Cardiac muscle cell (in vitro differentiated cells and primary cell): ENCODE measurements at regions not wholly inside any gene's neighbourhood (a gene's known extent, or its start where the extent isn't known, plus 50 kb on each side); places are given as distances from the start of the nearest gene placed in this dataset.

Experiments
- DNase-seq, 2 donors: peaks; one replicate each; pipeline versions ENCODE4 v3.0.0 to v3.0.0-alpha.2; 2010 to 2017; ENCODE audit warnings: low read depth in 1 of 2, low spot score in 1 of 2
- H3K27ac ChIP-seq: fragments of 200-600 bp; sonication (generic); 2 replicates; pipeline ENCODE4 v1.5.1; 2016
- H3K27me3 ChIP-seq: fragments of 200-600 bp; sonication (generic); 2 replicates; pipeline ENCODE4 v1.6.0; 2016; ENCODE audit warnings: control low read depth
- H3K36me3 ChIP-seq: fragments of 200-600 bp; sonication (generic); 2 replicates; pipeline ENCODE4 v1.5.1; 2016; ENCODE audit warnings: control low read depth
- H3K4me1 ChIP-seq: fragments of 200-600 bp; sonication (generic); 2 replicates; pipeline ENCODE4 v1.8.1; 2017; ENCODE audit warnings: low read depth, mild to moderate bottlenecking, mixed run types
- H3K4me3 ChIP-seq: fragments of 200-600 bp; sonication (generic); 2 replicates; pipeline ENCODE4 v1.5.1; 2016; ENCODE audit warnings: mild to moderate bottlenecking
- H3K9me3 ChIP-seq: fragments of 200-600 bp; sonication (generic); 2 replicates; pipeline ENCODE4 v1.5.1; 2017; ENCODE audit warnings: low read depth, mild to moderate bottlenecking, control low read depth
- CTCF ChIP-seq: IDR thresholded peaks from 2 replicates; pipeline ENCODE4 v1.5.1; 2012; ENCODE audit warnings: low read depth, mild to moderate bottlenecking, low read length

- Histone ChIP-seq H3K4me3 (no peak overlapping the region), H3K9me3 (no peaks in the 10 kb centered on the region), H3K4me1 (no peaks in the 10 kb centered on the region), H3K27ac (no peak overlapping the region), H3K27me3 (no peaks in the 10 kb centered on the region), H3K36me3 (no peaks in the 10 kb centered on the region)
- no peak for DNase-seq
- TF ChIP-seq CTCF: no peak
These were observed 144.4 kb downstream of the HAPSTR1 start for GRCh38 chr16:9235867-9236266.

GRCh38 chr16:9236319-9236718 lies 144.9 kb downstream of the HAPSTR1 start:
- H3K36me3 ChIP-seq: no peaks in the 10 kb centered on the region
- TF ChIP-seq CTCF: no peak
- H3K27ac ChIP-seq: no peak overlapping the region

GRCh38 chr16:9238346-9238745 lies 146.9 kb downstream of the HAPSTR1 start:
- no peaks in the 10 kb centered on the region for H3K36me3 ChIP-seq
- no peaks in the 10 kb centered on the region for H3K4me1 ChIP-seq
- no peak for DNase-seq
- no peak for TF ChIP-seq CTCF
- no peak overlapping the region for H3K4me3 ChIP-seq
- H3K27ac ChIP-seq: no peak overlapping the region
- no peaks in the 10 kb centered on the region for H3K27me3 ChIP-seq
- no peaks in the 10 kb centered on the region for H3K9me3 ChIP-seq

More at GRCh38 chr16:9236319-9236718, 144.9 kb downstream of the HAPSTR1 start:
- no peak for DNase-seq
- H3K9me3 ChIP-seq: no peaks in the 10 kb centered on the region
- H3K4me3 ChIP-seq: no peak overlapping the region
- no peaks in the 10 kb centered on the region for H3K27me3 ChIP-seq
- no peaks in the 10 kb centered on the region for H3K4me1 ChIP-seq

DNA sequence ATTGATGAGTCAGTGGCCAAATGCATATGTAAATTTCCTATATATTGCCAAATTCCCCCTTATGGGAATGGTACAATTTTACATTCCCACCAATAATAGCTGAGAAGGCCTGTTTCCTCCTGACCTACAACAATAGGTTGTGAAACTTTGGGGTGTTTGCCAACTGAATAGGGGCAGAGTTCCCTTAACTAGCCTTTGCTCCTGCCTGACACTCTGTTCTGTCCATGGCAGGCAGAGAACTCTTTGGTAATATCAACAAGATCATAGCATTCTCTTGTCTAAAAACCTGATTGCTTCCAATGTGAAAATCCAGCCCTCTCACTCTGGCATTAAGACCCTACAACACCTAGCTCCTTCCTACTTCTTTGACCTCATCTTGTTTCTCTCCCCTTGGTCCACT lies 149.7 kb downstream of the HAPSTR1 start:
- Histone ChIP-seq H3K36me3 (no peaks in the 10 kb centered on the region), H3K4me3 (no peak overlapping the region), H3K27ac (no peak overlapping the region), H3K27me3 (no peaks in the 10 kb centered on the region), H3K4me1 (no peaks in the 10 kb centered on the region), H3K9me3 (no peaks in the 10 kb centered on the region)
- TF ChIP-seq CTCF: no peak
- DNase-seq: no peak

DNA sequence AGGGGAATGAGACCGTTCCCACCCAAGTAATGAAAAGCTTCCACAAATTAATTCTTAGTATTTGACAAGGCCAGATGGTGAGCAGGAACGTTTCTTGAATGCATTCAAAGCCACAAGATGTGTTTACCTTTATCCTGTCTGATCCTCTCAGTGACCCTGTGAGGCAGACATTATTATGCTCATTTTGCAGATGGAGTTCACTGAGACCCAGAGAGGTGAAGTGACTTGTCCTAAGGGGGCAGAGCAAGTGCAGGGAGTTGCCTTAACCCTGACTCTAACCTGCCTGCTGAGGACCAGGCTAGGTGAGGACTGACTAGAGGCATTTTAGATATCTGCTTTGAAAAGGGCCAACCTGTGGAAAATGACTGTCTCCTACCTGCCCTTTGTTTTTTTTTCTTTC lies 156.7 kb downstream of the HAPSTR1 start:
- H3K36me3 ChIP-seq: no peaks in the 10 kb centered on the region
- no peaks in the 10 kb centered on the region for H3K27me3 ChIP-seq
- TF ChIP-seq CTCF: no peak
- no peaks in the 10 kb centered on the region for H3K4me1 ChIP-seq
- no peak for DNase-seq
- H3K9me3 ChIP-seq: no peaks in the 10 kb centered on the region
- no peak overlapping the region for H3K4me3 ChIP-seq
- H3K27ac ChIP-seq: no peak overlapping the region

DNA sequence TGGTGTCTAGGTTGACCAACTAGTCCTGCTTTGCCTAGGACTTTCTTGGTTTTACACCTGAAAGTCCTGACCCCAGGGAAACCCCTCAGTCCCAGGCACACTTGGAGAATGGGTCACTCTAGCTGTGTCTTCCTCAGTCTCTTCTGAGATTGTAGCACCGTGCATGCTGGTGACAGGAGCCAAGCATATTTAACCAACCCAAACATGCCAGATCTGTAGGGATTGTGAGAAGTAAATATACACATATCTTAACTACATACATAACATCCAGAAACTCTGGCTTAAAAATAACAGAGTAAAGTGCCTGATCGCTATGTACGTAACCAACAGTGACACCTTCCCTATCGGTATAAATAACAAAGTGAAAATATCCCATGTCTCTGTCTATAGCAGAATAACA lies 158.1 kb downstream of the HAPSTR1 start:
- TF ChIP-seq CTCF: no peak
- no peaks in the 10 kb centered on the region for H3K36me3 ChIP-seq
- no peaks in the 10 kb centered on the region for H3K4me1 ChIP-seq
- no peaks in the 10 kb centered on the region for H3K27me3 ChIP-seq
- no peak overlapping the region for H3K27ac ChIP-seq
- no peaks in the 10 kb centered on the region for H3K9me3 ChIP-seq
- no peak for DNase-seq
- H3K4me3 ChIP-seq: no peak overlapping the region
